Testis (tissue), 2 donors: ENCODE measurements at regions not wholly inside any gene's neighbourhood (a gene's known extent, or its start where the extent isn't known, plus 50 kb on each side); places are given as distances from the start of the nearest gene placed in this dataset.

Experiments used
- DNase-seq: peaks from one replicate; pipeline ENCODE4 v3.0.0-alpha.2; 2019
- H3K27ac ChIP-seq, 2 donors: fragments of 200-600 bp; sonication (generic); one replicate each; pipeline ENCODE4 v1.5.1; 2019
- H3K27me3 ChIP-seq: fragments of 200-600 bp; sonication (generic); one replicate; pipeline ENCODE4 v1.5.1; 2019
- H3K36me3 ChIP-seq: fragments of 200-600 bp; sonication (generic); one replicate; pipeline ENCODE4 v1.5.1; 2017; ENCODE audit warnings: low read depth; ENCODE audit errors: missing control alignments
- H3K4me1 ChIP-seq: fragments of 200-600 bp; sonication (generic); one replicate; pipeline ENCODE4 v1.5.1; 2019
- H3K4me3 ChIP-seq, 2 donors: fragments of 200-600 bp; sonication (generic); one replicate each; pipeline ENCODE4 v1.5.1; 2017 to 2019
- H3K9me3 ChIP-seq: fragments of 200-600 bp; sonication (generic); one replicate; pipeline ENCODE4 v1.5.1; 2017
- CTCF ChIP-seq, 3 experiments: fragments of 450-650 bp in 2 of 3; fragments of 200-600 bp in 1 of 3; sonication (generic) in 1 of 3; IDR thresholded peaks; one replicate each; pipeline ENCODE4 v1.5.1; 2016 to 2019; ENCODE audit warnings: antibody characterized with exemption in 3 of 3, mild to moderate bottlenecking in 2 of 3, moderate library complexity in 1 of 3
- POLR2A ChIP-seq: fragments of 450-650 bp; IDR thresholded peaks from one replicate; pipeline ENCODE4 v1.6.1; 2017; ENCODE audit warnings: antibody characterized with exemption, mild to moderate bottlenecking, moderate library complexity
- WGBS, 2 donors: methylation state at CpG; one replicate each; pipeline ENCODE4 v1.1.5; 2018; 5-methylcytosine and 5-hydroxymethylcytosine counted together
- intact Hi-C: fragments of 100-400 bp; cut with DNase I; formaldehyde crosslinking; loops from one replicate; pipeline ENCODE4 v1.15.1; 2023; ENCODE audit warnings: low total_unique reads

- Histone ChIP-seq H3K4me3 (no peak overlapping the region), H3K4me1 (peaks cover 12% of the 10 kb centered on the region), H3K27me3 (no peaks in the 10 kb centered on the region), H3K36me3 (no peaks in the 10 kb centered on the region), H3K27ac (no peak overlapping the region), H3K9me3 (no peaks in the 10 kb centered on the region)
- intact Hi-C loops = no loop called here
- DNase-seq = no peak
- TF ChIP-seq CTCF (IDR thresholded peaks at IDR 0.05) = no peak
- no peak for TF ChIP-seq POLR2A
Observed at GRCh38 chr4:38390969-38391545, 272.9 kb upstream of the KLF3 start.

- no peaks in the 10 kb centered on the region for H3K36me3 ChIP-seq
- H3K9me3 ChIP-seq = no peaks in the 10 kb centered on the region
- TF ChIP-seq CTCF (IDR thresholded peaks at IDR 0.05) (no peak), POLR2A (no peak)
- DNase-seq = no peak
- no peak overlapping the region for H3K27ac ChIP-seq
- 86 to 89% methylated on average over 1 of the region's 1 CpG for WGBS, 2 donors
- H3K4me3 ChIP-seq = no peak overlapping the region
- intact Hi-C loops = no loop called here
- H3K4me1 ChIP-seq = peaks cover 6% of the 10 kb centered on the region
- no peaks in the 10 kb centered on the region for H3K27me3 ChIP-seq
Observed at GRCh38 chr4:38392223-38392855, 271.7 kb upstream of the KLF3 start.

GRCh38 chr4:38396091-38396490, 267.9 kb upstream of the KLF3 start:
- H3K9me3 ChIP-seq = no peaks in the 10 kb centered on the region
- TF ChIP-seq POLR2A (no peak), CTCF (IDR thresholded peaks at IDR 0.05) (no peak)
- no peak overlapping the region for H3K4me3 ChIP-seq
- H3K27ac ChIP-seq = no peak overlapping the region
- intact Hi-C loops = no loop called here
- H3K4me1 ChIP-seq = no peaks in the 10 kb centered on the region
- 82 to 84% methylated on average over 3 of the region's 3 CpGs for WGBS, 2 donors
- no peaks in the 10 kb centered on the region for H3K27me3 ChIP-seq
- DNase-seq = no peak
- no peaks in the 10 kb centered on the region for H3K36me3 ChIP-seq

GRCh38 chr4:38396845-38397547, 267.0 kb upstream of the KLF3 start:
- 30 to 38% methylated on average over 4 of the region's 4 CpGs for WGBS, 2 donors
- no peaks in the 10 kb centered on the region for H3K36me3 ChIP-seq
- H3K27me3 ChIP-seq = no peaks in the 10 kb centered on the region
- DNase-seq = no peak
- no peak overlapping the region for H3K4me3 ChIP-seq
- no peaks in the 10 kb centered on the region for H3K9me3 ChIP-seq
- intact Hi-C loops = no loop called here
- no peaks in the 10 kb centered on the region for H3K4me1 ChIP-seq
- no peak overlapping the region for H3K27ac ChIP-seq
- TF ChIP-seq POLR2A (no peak), CTCF (IDR thresholded peaks at IDR 0.05) (no peak)
